HepG2 (cell line): ENCODE measurements at regions not wholly inside any gene's neighbourhood (a gene's known extent, or its start where the extent isn't known, plus 50 kb on each side); places are given as distances from the start of the nearest gene placed in this dataset.

Experiments used
- ATAC-seq: fragments of 200-7000 bp; cut with Tn5 transposase; 3 replicates; pipeline ENCODE4 v1.9.1; 2020; ENCODE audit warnings: mild to moderate bottlenecking, moderate library complexity
- BruUV-seq: library from RNA; stranded (reverse); fragments of 400-500 nt; replicated peaks from 2 replicates; lab custom pipeline; 2021; lab: Mats Ljungman, UMichigan
- CTCF ChIA-PET: fragments of 300-600 bp; formaldehyde crosslinking; extraction: SDS; loops from one replicate; lab custom pipeline; 2021; ENCODE audit warnings: low total read pairs, inconsistent platforms, low intra/inter-chr PET ratio; lab: Yijun Ruan, JAX
- POLR2A ChIA-PET: fragments of 350-600 bp; sonication (Branson Sonifier 250); formaldehyde crosslinking; loops from one replicate; lab custom pipeline; 2020; ENCODE audit warnings: antibody characterized with exemption, inconsistent platforms; lab: Yijun Ruan, JAX
- DNase-seq: peaks from one replicate; pipeline ENCODE4 v3.0.0-alpha.2; 2015; ENCODE audit warnings: low spot score
- FAIRE-seq: peaks from 3 replicates; lab custom pipeline; 2011; peaks lifted over from hg19 to GRCh38; lab: Jason Lieb, UNC
- H2AFZ ChIP-seq: one replicate; pipeline ENCODE4 v1.6.1; 2011; ENCODE audit warnings: low read length, inconsistent platforms
- H3K27ac ChIP-seq: fragments of 300-600 bp; 3 replicates; pipeline ENCODE4 v1.8.0; 2011; ENCODE audit warnings: mixed run types, mild to moderate bottlenecking, mixed read lengths, low read length, inconsistent platforms; ENCODE audit not compliant: insufficient read depth; ENCODE audit errors: extremely low read length
- H3K27me3 ChIP-seq, 2 experiments: fragments of 200-600 bp in 1 of 2; 2 replicates in 1 of 2; 3 replicates in 1 of 2; pipeline versions ENCODE4 v1.6.0 to v1.8.0; 2011; ENCODE audit warnings: low read length in 2 of 2, mild to moderate bottlenecking in 2 of 2, moderate library complexity in 2 of 2, inconsistent platforms in 1 of 2; ENCODE audit not compliant: insufficient read depth in 2 of 2, control insufficient read depth in 1 of 2
- H3K36me3 ChIP-seq, 2 experiments: fragments of 200-600 bp in 1 of 2; replicated peaks in 1 of 2; 2 replicates in 1 of 2; 3 replicates in 1 of 2; pipeline versions ENCODE4 v1.5.1 to v1.8.0; 2011; ENCODE audit warnings: low read length in 2 of 2, inconsistent platforms in 1 of 2; ENCODE audit not compliant: insufficient read depth in 2 of 2, control insufficient read depth in 1 of 2
- H3K4me1 ChIP-seq: 2 replicates; pipeline ENCODE4 v1.5.1; 2012; ENCODE audit warnings: low read length, inconsistent platforms; ENCODE audit not compliant: insufficient read depth
- H3K4me2 ChIP-seq: 2 replicates; pipeline ENCODE4 v1.6.0; 2011; ENCODE audit warnings: low read depth, low read length, inconsistent platforms
- H3K4me3 ChIP-seq, 3 experiments: fragments of 200-600 bp in 1 of 3; sonication (generic), shearing (Covaris generic) in 1 of 3; replicated peaks in 1 of 3; 2 replicates each; pipeline ENCODE4 v1.5.1; 2011 to 2016; ENCODE audit warnings: low read length in 3 of 3, inconsistent platforms in 2 of 3, low read depth in 2 of 3, mild to moderate bottlenecking in 2 of 3, control low read depth in 1 of 3, mixed read lengths in 1 of 3; ENCODE audit not compliant: insufficient read depth in 1 of 3
- H3K79me2 ChIP-seq: one replicate; pipeline ENCODE4 v1.6.1; 2011; ENCODE audit warnings: low read length, inconsistent platforms; ENCODE audit not compliant: insufficient read depth
- H3K9ac ChIP-seq: 2 replicates; pipeline ENCODE4 v1.6.0; 2011; ENCODE audit warnings: mild to moderate bottlenecking, low read depth, low read length, inconsistent platforms; ENCODE audit not compliant: insufficient read depth
- H3K9me3 ChIP-seq: 2 replicates; pipeline ENCODE4 v1.5.1; 2012; ENCODE audit warnings: mild to moderate bottlenecking, low read length
- H4K20me1 ChIP-seq: 2 replicates; pipeline ENCODE4 v1.6.0; 2011; ENCODE audit warnings: inconsistent platforms, mild to moderate bottlenecking, low read length, moderate library complexity; ENCODE audit not compliant: insufficient read depth
- TOPORS ChIP-seq: sonication (generic); formaldehyde crosslinking; IDR thresholded peaks from 2 replicates; pipeline ENCODE4 v1.8.0; 2023; ENCODE audit warnings: mild to moderate bottlenecking, missing genetic modification reagents
- ZIK1 ChIP-seq: sonication (generic); formaldehyde crosslinking; IDR thresholded peaks from 2 replicates; pipeline ENCODE4 v1.5.0; 2020; ENCODE audit warnings: mild to moderate bottlenecking, low read depth, missing genetic modification reagents, borderline replicate concordance
- ZNF12 ChIP-seq: sonication (generic); formaldehyde crosslinking; IDR thresholded peaks from 2 replicates; pipeline ENCODE4 v1.5.0; 2020; ENCODE audit warnings: missing genetic modification reagents
- ZNF3 ChIP-seq: IDR thresholded peaks from 2 replicates; pipeline ENCODE4 v1.7.0; 2017; ENCODE audit warnings: inconsistent platforms
- WGBS: methylation state at CpG from one replicate; pipeline ENCODE4 v1.1.6; 2017; ENCODE audit warnings: low lambda C conversion rate; 5-methylcytosine and 5-hydroxymethylcytosine counted together
- in situ Hi-C: cut with HindIII; loops from 2 replicates; pipeline ENCODE4 v1.10.0; 2017; ENCODE audit warnings: low pct_unique_long_range_greater_than_20kb; ENCODE audit not compliant: extremely low pct_ligation_motif_present
- intact Hi-C: fragments of 100-400 bp; cut with micrococcal nuclease; formaldehyde crosslinking; loops from one replicate; pipeline ENCODE4 v1.10.0; 2022; ENCODE audit not compliant: unreplicated experiment
- TF ChIP-seq, protein P1 (sequence below): sonication (generic); formaldehyde crosslinking; IDR thresholded peaks from 2 replicates; pipeline ENCODE4 v1.9.0; 2021; ENCODE audit warnings: missing genetic modification reagents, borderline replicate concordance

GRCh38 chr3:30504939-30505338, 101.5 kb upstream of the TGFBR2 start:
- H3K27me3 ChIP-seq: no peaks in the 10 kb centered on the region
- ChIA-PET POLR2A (no interaction called here), CTCF (no interaction called here)
- WGBS: 100% methylated on average over 1 of the region's 1 CpG
- FAIRE-seq: no peak
- H3K4me2 ChIP-seq: no peak overlapping the region
- no peaks in the 10 kb centered on the region for H3K36me3 ChIP-seq
- no peak overlapping the region for H3K4me3 ChIP-seq
- no peaks in the 10 kb centered on the region for H3K9me3 ChIP-seq
- no peak for ATAC-seq
- no peak for DNase-seq
- TF ChIP-seq ZNF12 (CRISPR knock-in tag): peak; percentile 85
- TF ChIP-seq TOPORS (CRISPR knock-in tag): no peak
- TF ChIP-seq, all 625 proteins: peak for 1
- intact Hi-C loops (no loop called here), in situ Hi-C loops (no loop called here)
- no TSS peak for BruUV-seq
- Histone ChIP-seq H4K20me1 (no peaks in the 10 kb centered on the region), H3K27ac (no peak overlapping the region), H3K4me1 (peaks cover 15% of the 10 kb centered on the region; the same call in 1 of the 2 replicates), H3K9ac (no peak overlapping the region), H3K79me2 (no peaks in the 10 kb centered on the region), H2AFZ (no peak overlapping the region)

- BruUV-seq: no TSS peak
Observed at GRCh38 chr3:30505866-30506520, 100.4 kb upstream of the TGFBR2 start.

More at GRCh38 chr3:30505866-30506520, 100.4 kb upstream of the TGFBR2 start:
- FAIRE-seq (no peak), DNase-seq (no peak), ATAC-seq (no peak)
- TF ChIP-seq, protein P1, sequence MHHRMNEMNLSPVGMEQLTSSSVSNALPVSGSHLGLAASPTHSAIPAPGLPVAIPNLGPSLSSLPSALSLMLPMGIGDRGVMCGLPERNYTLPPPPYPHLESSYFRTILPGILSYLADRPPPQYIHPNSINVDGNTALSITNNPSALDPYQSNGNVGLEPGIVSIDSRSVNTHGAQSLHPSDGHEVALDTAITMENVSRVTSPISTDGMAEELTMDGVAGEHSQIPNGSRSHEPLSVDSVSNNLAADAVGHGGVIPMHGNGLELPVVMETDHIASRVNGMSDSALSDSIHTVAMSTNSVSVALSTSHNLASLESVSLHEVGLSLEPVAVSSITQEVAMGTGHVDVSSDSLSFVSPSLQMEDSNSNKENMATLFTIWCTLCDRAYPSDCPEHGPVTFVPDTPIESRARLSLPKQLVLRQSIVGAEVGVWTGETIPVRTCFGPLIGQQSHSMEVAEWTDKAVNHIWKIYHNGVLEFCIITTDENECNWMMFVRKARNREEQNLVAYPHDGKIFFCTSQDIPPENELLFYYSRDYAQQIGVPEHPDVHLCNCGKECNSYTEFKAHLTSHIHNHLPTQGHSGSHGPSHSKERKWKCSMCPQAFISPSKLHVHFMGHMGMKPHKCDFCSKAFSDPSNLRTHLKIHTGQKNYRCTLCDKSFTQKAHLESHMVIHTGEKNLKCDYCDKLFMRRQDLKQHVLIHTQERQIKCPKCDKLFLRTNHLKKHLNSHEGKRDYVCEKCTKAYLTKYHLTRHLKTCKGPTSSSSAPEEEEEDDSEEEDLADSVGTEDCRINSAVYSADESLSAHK (CRISPR knock-in tag): no peak
- TF ChIP-seq ZNF3 (CRISPR knock-in tag): no peak
- no peak for TF ChIP-seq ZIK1 (CRISPR knock-in tag)
- intact Hi-C loops: no loop called here
- Histone ChIP-seq H3K4me2 (no peak overlapping the region), H3K9me3 (no peaks in the 10 kb centered on the region), H3K4me1 (peaks cover 7% of the 10 kb centered on the region), H3K36me3 (no peaks in the 10 kb centered on the region), H3K4me3 (no peak overlapping the region), H2AFZ (no peak overlapping the region), H4K20me1 (no peaks in the 10 kb centered on the region), H3K79me2 (no peaks in the 10 kb centered on the region), H3K27ac (no peak overlapping the region), H3K9ac (no peak overlapping the region), H3K27me3 (no peaks in the 10 kb centered on the region)
- ChIA-PET POLR2A (no interaction called here), CTCF (no interaction called here)
- WGBS: 90% methylated on average over 6 of the region's 6 CpGs
- in situ Hi-C loops: no loop called here
